ENCODE measurements at regions not wholly inside any gene's neighbourhood (a gene's known extent, or its start where the extent isn't known, plus 50 kb on each side); places are given as distances from the start of the nearest gene placed in this dataset.

DNA sequence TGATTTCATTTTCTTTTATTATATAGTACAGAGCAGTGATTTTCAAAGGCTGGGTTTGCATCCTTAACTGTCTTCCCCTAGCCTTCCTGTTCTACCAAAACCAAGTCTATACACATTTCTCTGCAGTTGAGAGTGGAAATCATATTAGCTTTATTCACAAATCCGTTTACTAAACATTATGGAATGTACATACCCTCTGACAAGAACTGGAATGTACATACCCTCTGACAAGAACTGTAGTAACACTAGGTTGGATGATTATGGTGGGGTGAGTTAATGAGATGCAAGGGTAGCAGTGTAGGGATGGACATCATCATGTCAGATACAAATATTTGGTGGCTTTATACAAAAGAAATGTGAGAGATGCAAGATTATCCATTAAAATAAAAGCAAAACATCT lies 154.8 kb downstream of the CYB561 start:
- H3K27ac ChIP-seq: no peak overlapping the region
- peaks cover 10% of the 10 kb centered on the region for H3K79me2 ChIP-seq
- H2AFZ ChIP-seq: no peak overlapping the region
- no peak overlapping the region for H3K4me2 ChIP-seq (ENCODE audit: low read length)
- TF ChIP-seq, protein P1, sequence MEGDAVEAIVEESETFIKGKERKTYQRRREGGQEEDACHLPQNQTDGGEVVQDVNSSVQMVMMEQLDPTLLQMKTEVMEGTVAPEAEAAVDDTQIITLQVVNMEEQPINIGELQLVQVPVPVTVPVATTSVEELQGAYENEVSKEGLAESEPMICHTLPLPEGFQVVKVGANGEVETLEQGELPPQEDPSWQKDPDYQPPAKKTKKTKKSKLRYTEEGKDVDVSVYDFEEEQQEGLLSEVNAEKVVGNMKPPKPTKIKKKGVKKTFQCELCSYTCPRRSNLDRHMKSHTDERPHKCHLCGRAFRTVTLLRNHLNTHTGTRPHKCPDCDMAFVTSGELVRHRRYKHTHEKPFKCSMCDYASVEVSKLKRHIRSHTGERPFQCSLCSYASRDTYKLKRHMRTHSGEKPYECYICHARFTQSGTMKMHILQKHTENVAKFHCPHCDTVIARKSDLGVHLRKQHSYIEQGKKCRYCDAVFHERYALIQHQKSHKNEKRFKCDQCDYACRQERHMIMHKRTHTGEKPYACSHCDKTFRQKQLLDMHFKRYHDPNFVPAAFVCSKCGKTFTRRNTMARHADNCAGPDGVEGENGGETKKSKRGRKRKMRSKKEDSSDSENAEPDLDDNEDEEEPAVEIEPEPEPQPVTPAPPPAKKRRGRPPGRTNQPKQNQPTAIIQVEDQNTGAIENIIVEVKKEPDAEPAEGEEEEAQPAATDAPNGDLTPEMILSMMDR (IDR thresholded peaks at IDR 0.05): no peak
- no peaks in the 10 kb centered on the region for H3K27me3 ChIP-seq (ENCODE audit: control insufficient read depth, insufficient read depth, low read length)
- no peak overlapping the region for H3K4me3 ChIP-seq (ENCODE audit: low read depth, low read length)
- H3K36me3 ChIP-seq (ENCODE audit: control insufficient read depth, insufficient read depth, low read length): no peaks in the 10 kb centered on the region
- no peaks in the 10 kb centered on the region for H3K9me3 ChIP-seq (ENCODE audit: control insufficient read depth, low read length)
- H3K4me1 ChIP-seq: no peaks in the 10 kb centered on the region
- H3K9ac ChIP-seq: no peak overlapping the region

DNA sequence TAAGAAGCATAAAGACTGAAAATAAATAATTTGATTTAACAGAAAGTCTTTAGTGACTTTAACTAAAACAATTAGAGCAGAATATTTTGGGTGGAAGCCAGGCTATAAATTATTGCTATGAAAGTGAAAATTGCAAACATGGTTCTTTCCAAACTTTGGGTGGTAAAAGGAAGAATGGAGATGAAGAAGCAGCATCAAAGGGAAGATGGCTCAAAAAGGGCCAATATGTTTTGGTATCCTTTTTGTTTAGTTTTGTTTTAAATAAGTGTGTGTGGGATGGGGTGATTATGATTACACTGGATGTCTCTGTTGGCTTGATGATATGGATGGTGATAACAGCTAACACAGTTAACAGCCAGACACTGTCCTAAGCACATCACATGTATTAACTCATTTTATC lies 153.7 kb downstream of the CYB561 start:
- H3K27ac ChIP-seq: no peak overlapping the region
- no peaks in the 10 kb centered on the region for H3K9me3 ChIP-seq (ENCODE audit: control insufficient read depth, low read length)
- peaks cover 17% of the 10 kb centered on the region for H3K79me2 ChIP-seq
- no peaks in the 10 kb centered on the region for H3K36me3 ChIP-seq (ENCODE audit: control insufficient read depth, insufficient read depth, low read length)
- no peak overlapping the region for H3K9ac ChIP-seq
- H3K4me3 ChIP-seq (ENCODE audit: low read depth, low read length): no peak overlapping the region
- no peaks in the 10 kb centered on the region for H3K4me1 ChIP-seq
- TF ChIP-seq, protein P1 (IDR thresholded peaks at IDR 0.05): no peak
- H3K27me3 ChIP-seq (ENCODE audit: control insufficient read depth, insufficient read depth, low read length): no peaks in the 10 kb centered on the region
- H2AFZ ChIP-seq: no peak overlapping the region
- H3K4me2 ChIP-seq (ENCODE audit: low read length): no peak overlapping the region

DNA sequence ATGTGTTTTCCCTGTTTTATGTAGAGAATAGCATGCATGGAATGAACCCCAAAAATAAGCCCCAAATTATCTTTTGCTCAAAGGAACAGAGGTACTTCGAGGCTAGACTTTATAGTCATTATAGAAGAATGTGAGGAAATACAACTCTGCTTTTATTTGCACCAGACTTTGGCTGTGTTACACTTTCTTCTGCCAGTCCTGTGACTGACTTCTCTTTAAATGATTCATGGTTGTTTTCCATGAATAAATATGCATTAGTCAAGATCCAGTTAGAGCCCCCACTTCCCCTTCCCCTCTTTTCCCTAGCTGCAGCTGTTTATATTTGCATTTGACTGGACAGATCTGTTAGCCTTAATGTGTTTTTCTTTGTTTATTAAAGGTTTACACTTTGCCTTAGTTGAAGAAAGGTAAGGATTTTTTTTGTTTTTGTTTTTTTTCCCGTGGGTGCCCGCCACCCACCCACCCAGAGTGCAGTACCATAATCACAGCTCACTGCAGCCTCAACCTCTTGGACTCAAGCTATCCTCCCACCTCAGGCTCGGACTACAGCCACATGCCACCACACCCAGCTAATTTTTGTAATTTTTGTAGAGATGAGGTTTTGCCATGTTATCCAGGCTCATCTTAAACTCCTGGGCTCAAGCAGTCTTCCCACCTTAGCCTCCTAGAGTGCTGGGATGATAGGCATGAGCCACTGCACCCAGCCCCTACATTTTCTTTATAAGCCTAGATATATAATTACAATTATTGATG lies 152.6 kb downstream of the CYB561 start:
- H3K4me3 ChIP-seq (ENCODE audit: low read depth, low read length): no peak overlapping the region
- H3K27ac ChIP-seq: no peak overlapping the region
- no peak overlapping the region for H3K9ac ChIP-seq
- no peaks in the 10 kb centered on the region for H3K36me3 ChIP-seq (ENCODE audit: control insufficient read depth, insufficient read depth, low read length)
- H3K79me2 ChIP-seq: peaks cover 15% of the 10 kb centered on the region
- no peaks in the 10 kb centered on the region for H3K9me3 ChIP-seq (ENCODE audit: control insufficient read depth, low read length)
- no peak overlapping the region for H3K4me2 ChIP-seq (ENCODE audit: low read length)
- H2AFZ ChIP-seq: no peak overlapping the region
- TF ChIP-seq, protein P1 (IDR thresholded peaks at IDR 0.05): no peak
- H3K27me3 ChIP-seq (ENCODE audit: control insufficient read depth, insufficient read depth, low read length): no peaks in the 10 kb centered on the region
- no peaks in the 10 kb centered on the region for H3K4me1 ChIP-seq

DNA sequence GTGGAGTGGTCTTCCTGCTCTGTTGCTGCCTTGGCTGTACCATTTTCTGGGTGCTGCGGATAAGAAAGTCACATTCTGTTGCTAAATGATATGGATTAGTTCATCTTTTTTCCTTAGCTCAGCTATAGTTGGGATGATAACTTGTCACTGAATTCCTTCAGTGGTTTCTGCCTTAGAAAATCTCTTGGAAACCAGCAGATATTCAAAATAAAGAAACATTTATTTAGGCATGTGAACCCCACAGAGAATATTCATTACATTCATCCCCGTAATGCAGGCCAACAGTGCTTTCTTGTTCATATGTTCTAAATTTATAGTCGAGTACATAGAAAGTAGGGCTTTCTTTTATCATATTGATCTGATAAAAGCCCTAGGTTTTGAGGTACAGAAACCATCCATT lies 151.3 kb downstream of the CYB561 start:
- Histone ChIP-seq H3K9ac (no peak overlapping the region), H3K27ac (no peak overlapping the region), H3K79me2 (peaks cover 15% of the 10 kb centered on the region), H3K4me3 (ENCODE audit: low read depth, low read length) (no peak overlapping the region), H3K36me3 (ENCODE audit: control insufficient read depth, insufficient read depth, low read length) (no peaks in the 10 kb centered on the region), H3K9me3 (ENCODE audit: control insufficient read depth, low read length) (no peaks in the 10 kb centered on the region), H2AFZ (no peak overlapping the region), H3K4me1 (no peaks in the 10 kb centered on the region), H3K27me3 (ENCODE audit: control insufficient read depth, insufficient read depth, low read length) (no peaks in the 10 kb centered on the region), H3K4me2 (ENCODE audit: low read length) (no peak overlapping the region)
- TF ChIP-seq, protein P1 (IDR thresholded peaks at IDR 0.05): no peak

DNA sequence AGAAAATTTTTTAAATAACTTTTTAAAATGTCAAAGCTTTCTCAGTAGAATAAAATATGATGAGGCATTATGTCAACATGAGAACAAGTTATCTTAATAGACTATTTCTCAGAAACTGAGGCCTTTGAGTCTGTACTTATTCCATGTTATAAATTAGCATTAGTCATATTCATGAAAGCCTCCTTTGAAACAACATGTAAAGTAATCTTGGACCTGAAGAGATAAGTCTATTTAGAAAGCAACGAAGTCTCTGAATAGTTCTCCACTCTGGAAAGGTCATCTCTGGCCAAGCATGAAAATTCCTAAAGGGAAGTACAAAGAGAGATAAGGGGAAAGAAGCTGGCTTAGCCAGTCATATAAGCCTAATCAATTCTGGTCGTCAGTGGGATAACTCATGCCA lies 150.8 kb downstream of the CYB561 start:
- H3K4me3 ChIP-seq (ENCODE audit: low read depth, low read length): no peak overlapping the region
- no peak overlapping the region for H3K4me2 ChIP-seq (ENCODE audit: low read length)
- no peaks in the 10 kb centered on the region for H3K36me3 ChIP-seq (ENCODE audit: control insufficient read depth, insufficient read depth, low read length)
- H2AFZ ChIP-seq: no peak overlapping the region
- H3K27me3 ChIP-seq (ENCODE audit: control insufficient read depth, insufficient read depth, low read length): no peaks in the 10 kb centered on the region
- peaks cover 15% of the 10 kb centered on the region for H3K79me2 ChIP-seq
- no peaks in the 10 kb centered on the region for H3K4me1 ChIP-seq
- TF ChIP-seq, protein P1 (IDR thresholded peaks at IDR 0.05): no peak
- no peaks in the 10 kb centered on the region for H3K9me3 ChIP-seq (ENCODE audit: control insufficient read depth, low read length)
- no peak overlapping the region for H3K27ac ChIP-seq
- H3K9ac ChIP-seq: no peak overlapping the region
